Right lobe of liver (tissue), 6 donors: ENCODE measurements at regions not wholly inside any gene's neighbourhood (a gene's known extent, or its start where the extent isn't known, plus 50 kb on each side); places are given as distances from the start of the nearest gene placed in this dataset.

Source experiments
- ATAC-seq, 4 donors: fragments of 200-7000 bp; cut with Tn5 transposase; one replicate each; pipeline ENCODE4 v1.9.1; 2020; ENCODE audit warnings: mild to moderate bottlenecking in 4 of 4, moderate library complexity in 4 of 4
- DNase-seq, 3 donors: peaks; one replicate each; pipeline ENCODE4 v3.0.0-alpha.2; 2020
- H3K27ac ChIP-seq, 3 donors: fragments of 200-600 bp; one replicate each; pipeline ENCODE4 v1.8.0; 2022
- H3K27me3 ChIP-seq, 2 donors: fragments of 200-600 bp; one replicate each; pipeline ENCODE4 v1.8.0; 2022
- H3K36me3 ChIP-seq, 4 donors: fragments of 200-600 bp; sonication (generic) in 1 of 4; one replicate each; pipeline versions ENCODE4 v1.5.1 to v1.8.0; 2017 to 2022; ENCODE audit warnings: control low read depth in 1 of 4
- H3K4me1 ChIP-seq, 4 donors: fragments of 200-600 bp; sonication (generic) in 1 of 4; one replicate each; pipeline versions ENCODE4 v1.5.1 to v1.8.0; 2017 to 2022; ENCODE audit warnings: control low read depth in 1 of 4
- H3K4me3 ChIP-seq, 3 donors: fragments of 200-600 bp; one replicate each; pipeline ENCODE4 v1.8.0; 2022
- H3K9me3 ChIP-seq, 4 donors: fragments of 200-600 bp; sonication (generic) in 1 of 4; one replicate each; pipeline versions ENCODE4 v1.5.1 to v1.8.0; 2017 to 2022; ENCODE audit warnings: control low read depth in 1 of 4
- POLR2A ChIP-seq: fragments of 450-650 bp; IDR thresholded peaks from one replicate; pipeline ENCODE4 v1.6.1; 2017; ENCODE audit warnings: antibody characterized with exemption, mild to moderate bottlenecking
- WGBS: methylation state at CpG from one replicate; pipeline ENCODE4 v1.1.6; 2018; ENCODE audit warnings: low coverage, low lambda C conversion rate; ENCODE audit not compliant: insufficient coverage; ENCODE audit errors: missing lambda C conversion rate; 5-methylcytosine and 5-hydroxymethylcytosine counted together
- intact Hi-C, 2 donors: fragments of 100-400 bp; cut with DNase I; formaldehyde crosslinking; loops; one replicate each; pipeline versions ENCODE4 v1.11.2 to v1.14.1; 2022
- TF ChIP-seq, protein P1 (sequence below), 4 donors: fragments of 200-600 bp in 3 of 4; fragments of 450-650 bp in 1 of 4; IDR thresholded peaks; one replicate each; pipeline versions ENCODE4 v1.5.1 to v1.8.0; 2016 to 2022; ENCODE audit warnings: antibody characterized with exemption in 4 of 4, mild to moderate bottlenecking in 2 of 4
- donor health status: DM: no; HTN: yes; CAD: no.
- donor health status: DM: no; HTN: no; CAD: no.
- donor health status: DM: no; HTN: no; CAD: no.
- donor health status: DM: no; HTN: yes; CAD: no.
- donor health status: DM: no; HTN: yes; CAD: no.

DNA sequence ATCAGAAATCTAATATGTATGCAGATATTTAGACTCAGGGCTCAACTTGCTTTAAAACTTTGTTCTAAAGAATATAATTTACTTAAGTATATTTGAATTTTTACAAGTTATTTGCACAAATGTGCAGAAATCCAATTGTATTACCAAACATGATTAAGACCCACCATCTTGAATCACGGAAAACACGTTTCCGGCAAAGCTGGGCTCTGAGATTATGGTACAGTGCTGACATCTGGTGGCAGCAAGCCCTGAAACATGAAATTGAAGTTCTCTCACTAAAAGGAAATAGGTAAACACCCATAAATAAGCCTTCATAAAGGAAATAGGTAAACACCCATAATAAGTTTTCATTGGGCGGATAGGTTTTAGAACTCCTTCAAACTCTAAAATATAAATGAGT, 98.3 kb upstream of the MAOA start:
- DNase-seq (peak in 2 of 3 donors; percentile 29 to 47), ATAC-seq (peak; percentile 73 to 78 (median 77))
- intact Hi-C loops = loop anchor here in 1 of 2 donors (10.0 kb wide), 1 partner anchor 197 kb away; no protein-coding TSS in a partner anchor
- Histone ChIP-seq H3K36me3 (no peaks in the 10 kb centered on the region), H3K27ac (no peak overlapping the region), H3K4me1 (no peaks in the 10 kb centered on the region), H3K27me3 (no peaks in the 10 kb centered on the region), H3K4me3 (no peak overlapping the region), H3K9me3 (no peaks in the 10 kb centered on the region)
- 6% methylated on average over 4 of the region's 4 CpGs for WGBS
- no peak for TF ChIP-seq POLR2A
- TF ChIP-seq, protein P1, sequence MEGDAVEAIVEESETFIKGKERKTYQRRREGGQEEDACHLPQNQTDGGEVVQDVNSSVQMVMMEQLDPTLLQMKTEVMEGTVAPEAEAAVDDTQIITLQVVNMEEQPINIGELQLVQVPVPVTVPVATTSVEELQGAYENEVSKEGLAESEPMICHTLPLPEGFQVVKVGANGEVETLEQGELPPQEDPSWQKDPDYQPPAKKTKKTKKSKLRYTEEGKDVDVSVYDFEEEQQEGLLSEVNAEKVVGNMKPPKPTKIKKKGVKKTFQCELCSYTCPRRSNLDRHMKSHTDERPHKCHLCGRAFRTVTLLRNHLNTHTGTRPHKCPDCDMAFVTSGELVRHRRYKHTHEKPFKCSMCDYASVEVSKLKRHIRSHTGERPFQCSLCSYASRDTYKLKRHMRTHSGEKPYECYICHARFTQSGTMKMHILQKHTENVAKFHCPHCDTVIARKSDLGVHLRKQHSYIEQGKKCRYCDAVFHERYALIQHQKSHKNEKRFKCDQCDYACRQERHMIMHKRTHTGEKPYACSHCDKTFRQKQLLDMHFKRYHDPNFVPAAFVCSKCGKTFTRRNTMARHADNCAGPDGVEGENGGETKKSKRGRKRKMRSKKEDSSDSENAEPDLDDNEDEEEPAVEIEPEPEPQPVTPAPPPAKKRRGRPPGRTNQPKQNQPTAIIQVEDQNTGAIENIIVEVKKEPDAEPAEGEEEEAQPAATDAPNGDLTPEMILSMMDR (IDR thresholded peaks at IDR 0.05) = peak; percentile 68 to 78 (median 75)

DNA sequence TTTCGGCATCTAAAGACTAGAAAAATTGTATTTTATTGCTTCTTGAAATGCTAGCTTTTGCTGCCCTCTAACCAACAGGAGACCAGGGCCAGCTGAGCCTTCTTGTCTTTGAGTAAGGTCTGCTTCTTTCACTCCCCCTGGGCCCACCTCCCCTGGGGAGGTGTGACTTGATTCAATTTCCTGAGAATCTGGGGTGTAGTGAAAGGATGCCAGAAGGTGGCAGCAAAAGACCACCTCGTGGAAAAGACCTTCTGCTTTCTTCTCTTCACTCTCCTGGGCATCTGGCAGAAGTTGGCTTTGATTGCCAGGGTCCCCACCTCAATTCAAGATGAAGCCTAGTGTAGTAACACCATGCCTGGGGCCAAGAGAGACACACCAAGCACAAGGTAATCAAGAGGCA, 96.5 kb upstream of the MAOA start:
- no peak overlapping the region for H3K27ac ChIP-seq
- H3K4me3 ChIP-seq = no peak overlapping the region
- 0% methylated on average over 1 of the region's 2 CpGs for WGBS
- ATAC-seq (peak; percentile 77 to 79 (median 78)), DNase-seq (peak in 1 of 3 donors; percentile 50)
- H3K4me1 ChIP-seq = no peaks in the 10 kb centered on the region
- H3K9me3 ChIP-seq = no peaks in the 10 kb centered on the region
- no peaks in the 10 kb centered on the region for H3K27me3 ChIP-seq
- intact Hi-C loops = loop anchor here (10.0 kb wide), 1 partner anchor 195 kb away; no protein-coding TSS in a partner anchor
- TF ChIP-seq POLR2A = no peak
- TF ChIP-seq, protein P1 (IDR thresholded peaks at IDR 0.05) = peak; percentile 52 to 60 (median 54)
- no peaks in the 10 kb centered on the region for H3K36me3 ChIP-seq

DNA sequence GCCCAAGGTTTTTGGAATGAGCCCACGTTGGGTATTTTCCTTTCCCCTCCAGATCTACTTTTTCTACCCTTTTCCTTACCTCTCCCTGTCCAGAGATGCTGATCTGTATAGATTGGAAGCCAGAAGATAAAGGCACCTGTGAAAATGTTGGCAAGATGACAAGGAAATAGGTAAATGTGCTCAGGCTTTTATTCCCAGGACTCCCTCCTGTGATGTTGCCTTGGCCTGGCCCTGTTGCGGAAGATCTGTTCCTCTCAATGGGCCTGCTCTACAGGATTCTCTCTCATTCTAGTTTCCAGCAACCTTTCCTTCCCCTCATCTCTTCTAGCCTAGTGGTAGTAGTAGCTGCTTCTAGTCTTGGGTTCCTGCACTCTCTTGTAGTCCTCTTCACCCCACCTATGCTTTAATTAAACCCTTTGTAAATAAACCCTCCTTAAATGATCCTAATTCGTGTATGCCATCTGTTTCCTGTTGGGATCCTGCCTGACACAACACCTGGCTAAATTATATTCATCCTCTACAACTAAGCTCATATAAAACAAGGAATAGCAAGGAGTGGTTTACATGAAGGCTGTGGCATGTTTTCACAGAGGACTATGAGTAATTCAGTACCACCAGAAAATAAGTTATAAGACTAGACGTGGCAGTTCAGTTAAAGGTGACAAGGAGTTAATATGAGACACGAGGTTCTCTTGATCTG, 95.7 kb upstream of the MAOA start:
- intact Hi-C loops = loop anchor here in 1 of 2 donors (10.0 kb wide), 1 partner anchor 194 kb away; no protein-coding TSS in a partner anchor
- ATAC-seq = no peak
- no peaks in the 10 kb centered on the region for H3K36me3 ChIP-seq
- H3K27ac ChIP-seq = no peak overlapping the region
- DNase-seq = no peak
- H3K27me3 ChIP-seq = no peaks in the 10 kb centered on the region
- TF ChIP-seq POLR2A = no peak
- TF ChIP-seq, protein P1 (IDR thresholded peaks at IDR 0.05) = no peak
- no peaks in the 10 kb centered on the region for H3K4me1 ChIP-seq
- no peaks in the 10 kb centered on the region for H3K9me3 ChIP-seq
- 53% methylated on average over 5 of the region's 5 CpGs for WGBS
- no peak overlapping the region for H3K4me3 ChIP-seq

DNA sequence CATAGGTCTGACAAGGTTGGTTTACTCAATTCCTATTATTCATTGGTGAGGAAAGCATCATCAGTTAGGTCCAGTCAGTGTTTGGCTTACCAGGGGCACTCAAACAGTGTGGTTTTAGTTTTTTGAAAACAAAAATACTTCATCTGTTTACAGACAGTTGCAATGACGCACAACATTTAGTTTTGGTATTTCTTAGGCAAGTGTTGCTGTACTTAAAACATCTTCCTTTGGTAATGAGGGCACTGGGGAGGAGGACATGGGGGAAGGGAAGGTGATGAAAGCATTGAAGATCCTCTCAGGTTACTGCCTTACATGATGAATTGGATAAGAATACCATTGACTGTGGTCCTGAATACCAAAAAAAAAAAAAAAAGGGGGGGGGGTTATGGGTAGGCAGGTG, 93.7 kb upstream of the MAOA start:
- ATAC-seq (no peak), DNase-seq (no peak)
- H3K36me3 ChIP-seq = no peaks in the 10 kb centered on the region
- intact Hi-C loops = loop anchor here in 1 of 2 donors (10.0 kb wide), 1 partner anchor 192 kb away; no protein-coding TSS in a partner anchor
- H3K9me3 ChIP-seq = no peaks in the 10 kb centered on the region
- H3K4me1 ChIP-seq = no peaks in the 10 kb centered on the region
- H3K27me3 ChIP-seq = no peaks in the 10 kb centered on the region
- TF ChIP-seq, protein P1 (IDR thresholded peaks at IDR 0.05) = no peak
- TF ChIP-seq POLR2A = no peak
- 77% methylated on average over 1 of the region's 1 CpG for WGBS
- H3K4me3 ChIP-seq = no peak overlapping the region
- H3K27ac ChIP-seq = no peak overlapping the region
